ENCODE measurements at regions not wholly inside any gene's neighbourhood (a gene's known extent, or its start where the extent isn't known, plus 50 kb on each side); places are given as distances from the start of the nearest gene placed in this dataset.

- TF ChIP-seq, protein P1, sequence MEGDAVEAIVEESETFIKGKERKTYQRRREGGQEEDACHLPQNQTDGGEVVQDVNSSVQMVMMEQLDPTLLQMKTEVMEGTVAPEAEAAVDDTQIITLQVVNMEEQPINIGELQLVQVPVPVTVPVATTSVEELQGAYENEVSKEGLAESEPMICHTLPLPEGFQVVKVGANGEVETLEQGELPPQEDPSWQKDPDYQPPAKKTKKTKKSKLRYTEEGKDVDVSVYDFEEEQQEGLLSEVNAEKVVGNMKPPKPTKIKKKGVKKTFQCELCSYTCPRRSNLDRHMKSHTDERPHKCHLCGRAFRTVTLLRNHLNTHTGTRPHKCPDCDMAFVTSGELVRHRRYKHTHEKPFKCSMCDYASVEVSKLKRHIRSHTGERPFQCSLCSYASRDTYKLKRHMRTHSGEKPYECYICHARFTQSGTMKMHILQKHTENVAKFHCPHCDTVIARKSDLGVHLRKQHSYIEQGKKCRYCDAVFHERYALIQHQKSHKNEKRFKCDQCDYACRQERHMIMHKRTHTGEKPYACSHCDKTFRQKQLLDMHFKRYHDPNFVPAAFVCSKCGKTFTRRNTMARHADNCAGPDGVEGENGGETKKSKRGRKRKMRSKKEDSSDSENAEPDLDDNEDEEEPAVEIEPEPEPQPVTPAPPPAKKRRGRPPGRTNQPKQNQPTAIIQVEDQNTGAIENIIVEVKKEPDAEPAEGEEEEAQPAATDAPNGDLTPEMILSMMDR (conservative IDR thresholded peaks at IDR 0.05) = no peak
- TF ChIP-seq ZFX (IDR thresholded peaks at IDR 0.05) = no peak
These were observed 50.2 kb upstream of the DTNA start for GRCh38 chr18:34659579-34660517.

Data from C4-2B (cell line).